ENCODE measurements at regions not wholly inside any gene's neighbourhood (a gene's known extent, or its start where the extent isn't known, plus 50 kb on each side); places are given as distances from the start of the nearest gene placed in this dataset.

GRCh38 chr7:68671671-68672070 lies 926.6 kb upstream of the AUTS2 start:
- no peak overlapping the region for H3K4me3 ChIP-seq (ENCODE audit: low read length in 3 of 3)
- H3K36me3 ChIP-seq (ENCODE audit: control insufficient read depth in 2 of 3, insufficient read depth in 3 of 3, low read length in 3 of 3) = no peaks in the 10 kb centered on the region
- TF ChIP-seq CTCF (IDR thresholded peaks at IDR 0.05; ENCODE audit: borderline replicate concordance, extremely low read depth, insufficient read depth) = no peak
- no peaks in the 10 kb centered on the region for H3K9me3 ChIP-seq (ENCODE audit: control insufficient read depth in 2 of 3, insufficient read depth in 1 of 3, low read length in 3 of 3)
- H3K27me3 ChIP-seq (ENCODE audit: control insufficient read depth, insufficient read depth, low read length) = no peaks in the 10 kb centered on the region
- intact Hi-C loops (cut with DNase I) = no loop called here
- FAIRE-seq = no peak
- no peak overlapping the region for H3K27ac ChIP-seq (ENCODE audit: low read depth in 2 of 2, low read length in 2 of 2)
- H3K9ac ChIP-seq (ENCODE audit: low read length in 3 of 3) = no peak overlapping the region
- no peaks in the 10 kb centered on the region for H3K4me1 ChIP-seq (ENCODE audit: control insufficient read depth in 2 of 3, insufficient read depth in 2 of 3, low read depth in 1 of 3, low read length in 3 of 3)
- DNase-seq = no peak

GRCh38 chr7:68674826-68675225 lies 923.4 kb upstream of the AUTS2 start:
- no peak for FAIRE-seq
- H3K36me3 ChIP-seq (ENCODE audit: control insufficient read depth in 2 of 3, insufficient read depth in 3 of 3, low read length in 3 of 3) = no peaks in the 10 kb centered on the region
- no peaks in the 10 kb centered on the region for H3K9me3 ChIP-seq (ENCODE audit: control insufficient read depth in 2 of 3, insufficient read depth in 1 of 3, low read length in 3 of 3)
- H3K4me3 ChIP-seq (ENCODE audit: low read length in 3 of 3) = no peak overlapping the region
- no peak overlapping the region for H3K27ac ChIP-seq (ENCODE audit: low read depth in 2 of 2, low read length in 2 of 2)
- no peaks in the 10 kb centered on the region for H3K4me1 ChIP-seq (ENCODE audit: control insufficient read depth in 2 of 3, insufficient read depth in 2 of 3, low read depth in 1 of 3, low read length in 3 of 3)
- H3K9ac ChIP-seq (ENCODE audit: low read length in 3 of 3) = no peak overlapping the region
- no peak for DNase-seq
- no peak for TF ChIP-seq CTCF (IDR thresholded peaks at IDR 0.05; ENCODE audit: borderline replicate concordance, extremely low read depth, insufficient read depth)
- H3K27me3 ChIP-seq (ENCODE audit: control insufficient read depth, insufficient read depth, low read length) = no peaks in the 10 kb centered on the region
- intact Hi-C loops (cut with DNase I) = no loop called here

GRCh38 chr7:68676813-68677535 lies 921.3 kb upstream of the AUTS2 start:
- no peaks in the 10 kb centered on the region for H3K9me3 ChIP-seq (ENCODE audit: control insufficient read depth in 2 of 3, insufficient read depth in 1 of 3, low read length in 3 of 3)
- H3K27ac ChIP-seq (ENCODE audit: low read depth in 2 of 2, low read length in 2 of 2) = no peak overlapping the region
- no peaks in the 10 kb centered on the region for H3K4me1 ChIP-seq (ENCODE audit: control insufficient read depth in 2 of 3, insufficient read depth in 2 of 3, low read depth in 1 of 3, low read length in 3 of 3)
- no peaks in the 10 kb centered on the region for H3K36me3 ChIP-seq (ENCODE audit: control insufficient read depth in 2 of 3, insufficient read depth in 3 of 3, low read length in 3 of 3)
- no peak for DNase-seq
- FAIRE-seq = no peak
- no peak for TF ChIP-seq CTCF (IDR thresholded peaks at IDR 0.05; ENCODE audit: borderline replicate concordance, extremely low read depth, insufficient read depth)
- no peak overlapping the region for H3K9ac ChIP-seq (ENCODE audit: low read length in 3 of 3)
- H3K4me3 ChIP-seq (ENCODE audit: low read length in 3 of 3) = no peak overlapping the region
- H3K27me3 ChIP-seq (ENCODE audit: control insufficient read depth, insufficient read depth, low read length) = no peaks in the 10 kb centered on the region
- intact Hi-C loops (cut with DNase I) = no loop called here

GRCh38 chr7:68678196-68678595 lies 920.1 kb upstream of the AUTS2 start:
- intact Hi-C loops (cut with DNase I) = no loop called here
- H3K27ac ChIP-seq (ENCODE audit: low read depth in 2 of 2, low read length in 2 of 2) = no peak overlapping the region

More at GRCh38 chr7:68678196-68678595, 920.1 kb upstream of the AUTS2 start:
- no peak overlapping the region for H3K4me3 ChIP-seq (ENCODE audit: low read length in 3 of 3)
- no peaks in the 10 kb centered on the region for H3K9me3 ChIP-seq (ENCODE audit: control insufficient read depth in 2 of 3, insufficient read depth in 1 of 3, low read length in 3 of 3)
- no peaks in the 10 kb centered on the region for H3K4me1 ChIP-seq (ENCODE audit: control insufficient read depth in 2 of 3, insufficient read depth in 2 of 3, low read depth in 1 of 3, low read length in 3 of 3)
- H3K9ac ChIP-seq (ENCODE audit: low read length in 3 of 3) = no peak overlapping the region
- no peaks in the 10 kb centered on the region for H3K36me3 ChIP-seq (ENCODE audit: control insufficient read depth in 2 of 3, insufficient read depth in 3 of 3, low read length in 3 of 3)
- DNase-seq = no peak
- TF ChIP-seq CTCF (IDR thresholded peaks at IDR 0.05; ENCODE audit: borderline replicate concordance, extremely low read depth, insufficient read depth) = no peak
- no peak for FAIRE-seq
- H3K27me3 ChIP-seq (ENCODE audit: control insufficient read depth, insufficient read depth, low read length) = no peaks in the 10 kb centered on the region

Measured in kidney (tissue), 13 donors.